GM12892 (cell line): ENCODE measurements at regions not wholly inside any gene's neighbourhood (a gene's known extent, or its start where the extent isn't known, plus 50 kb on each side); places are given as distances from the start of the nearest gene placed in this dataset.

ENCODE experiments used
- POLR2A ChIP-seq: IDR thresholded peaks from 2 replicates; pipeline ENCODE4 v1.6.1; 2011; ENCODE audit warnings: low read depth, low read length, control low read depth
- POLR2AphosphoS5 ChIP-seq: IDR thresholded peaks from 2 replicates; pipeline ENCODE4 v1.6.1; 2011; ENCODE audit warnings: low read depth, low read length, control low read depth
- TAF1 ChIP-seq: IDR thresholded peaks from 2 replicates; pipeline ENCODE4 v1.6.1; 2011; ENCODE audit warnings: low read depth, mild to moderate bottlenecking, control low read depth, low read length, borderline replicate concordance

- TF ChIP-seq POLR2A: no peak
- no peak for TF ChIP-seq POLR2AphosphoS5
- no peak for TF ChIP-seq TAF1
Observed at GRCh38 chr7:136605532-136606329, 262.7 kb upstream of the CHRM2 start.
